Endothelial cell of umbilical vein (primary cell): ENCODE measurements at regions not wholly inside any gene's neighbourhood (a gene's known extent, or its start where the extent isn't known, plus 50 kb on each side); places are given as distances from the start of the nearest gene placed in this dataset.

Source experiments
- BruUV-seq: library from RNA; stranded (reverse); fragments of 400-500 nt; replicated peaks from 2 replicates; lab custom pipeline; 2021; lab: Mats Ljungman, UMichigan
- CTCF ChIA-PET: fragments of 300-600, 350-600 bp; sonication (Branson Sonifier 250); formaldehyde crosslinking; loops from one replicate; lab custom pipeline; 2021; ENCODE audit warnings: antibody characterized with exemption, inconsistent platforms; lab: Charles Lee
- POLR2A ChIA-PET: fragments of 300-600, 350-600 bp; sonication (Branson Sonifier 250); formaldehyde crosslinking; loops from one replicate; lab custom pipeline; 2021; ENCODE audit warnings: antibody characterized with exemption, inconsistent platforms; lab: Charles Lee
- DNase-seq: peaks from one replicate; pipeline ENCODE4 v3.0.0-alpha.2; 2011; ENCODE audit warnings: low read depth, low spot score
- FAIRE-seq: peaks from 2 replicates; lab custom pipeline; 2011; peaks lifted over from hg19 to GRCh38; lab: Jason Lieb, UNC
- H2AFZ ChIP-seq: 2 replicates; pipeline ENCODE4 v1.6.0; 2012; ENCODE audit warnings: low read depth, low read length, control low read depth, inconsistent platforms
- H3K27ac ChIP-seq: 2 replicates; pipeline ENCODE4 v1.5.1; 2011; ENCODE audit warnings: low read depth, mild to moderate bottlenecking, control low read depth, low read length, moderate library complexity; ENCODE audit not compliant: insufficient read depth
- H3K27me3 ChIP-seq, 2 experiments: 2 replicates each; pipeline versions ENCODE4 v1.6.0 to v1.6.1; 2011; ENCODE audit warnings: low read length in 2 of 2, mixed read lengths in 1 of 2; ENCODE audit not compliant: control insufficient read depth in 2 of 2, insufficient read depth in 2 of 2
- H3K36me3 ChIP-seq, 2 experiments: 2 replicates in 1 of 2; 3 replicates in 1 of 2; pipeline ENCODE4 v1.5.1; 2011; ENCODE audit warnings: low read length in 2 of 2, mild to moderate bottlenecking in 1 of 2, moderate library complexity in 1 of 2; ENCODE audit not compliant: control insufficient read depth in 2 of 2, insufficient read depth in 2 of 2; ENCODE audit errors: extremely low read depth in 1 of 2
- H3K4me1 ChIP-seq: 3 replicates; pipeline ENCODE4 v1.5.1; 2011; ENCODE audit warnings: mild to moderate bottlenecking, low read length; ENCODE audit not compliant: control insufficient read depth, insufficient read depth; ENCODE audit errors: extremely low read depth
- H3K4me2 ChIP-seq: 2 replicates; pipeline ENCODE4 v1.6.1; 2011; ENCODE audit warnings: low read length, control low read depth, mixed read lengths; ENCODE audit not compliant: insufficient read depth
- H3K4me3 ChIP-seq, 3 experiments: fragments of 200-600 bp in 1 of 3; sonication (generic), shearing (Covaris generic) in 1 of 3; replicated peaks in 1 of 3; 2 replicates each; pipeline ENCODE4 v1.5.1; 2011 to 2016; ENCODE audit warnings: control low read depth in 3 of 3, low read length in 3 of 3, mild to moderate bottlenecking in 2 of 3, inconsistent platforms in 1 of 3, low read depth in 1 of 3, moderate library complexity in 1 of 3; ENCODE audit not compliant: insufficient read depth in 1 of 3
- H3K79me2 ChIP-seq: 2 replicates; pipeline ENCODE4 v1.6.0; 2012; ENCODE audit warnings: low read length, inconsistent platforms; ENCODE audit not compliant: control insufficient read depth, insufficient read depth
- H3K9ac ChIP-seq: replicated peaks from 2 replicates; pipeline ENCODE3; 2011; ENCODE audit warnings: low read length, control low read depth; ENCODE audit not compliant: insufficient read depth; ENCODE audit errors: extremely low read depth
- H3K9me1 ChIP-seq: replicated peaks from 3 replicates; pipeline ENCODE4 v1.6.0; 2011; ENCODE audit warnings: mild to moderate bottlenecking, low read length; ENCODE audit not compliant: control insufficient read depth, insufficient read depth; ENCODE audit errors: extremely low read depth
- H3K9me3 ChIP-seq: replicated peaks from 2 replicates; pipeline ENCODE4 v1.5.1; 2012; ENCODE audit warnings: low read length, inconsistent platforms; ENCODE audit not compliant: control insufficient read depth, insufficient read depth
- H4K20me1 ChIP-seq: replicated peaks from 2 replicates; pipeline ENCODE3; 2011; ENCODE audit warnings: mild to moderate bottlenecking, low read length; ENCODE audit not compliant: control insufficient read depth, insufficient read depth; ENCODE audit errors: extremely low read depth
- EZH2 ChIP-seq: IDR thresholded peaks from 2 replicates; pipeline ENCODE4 v1.6.1; 2012; ENCODE audit warnings: borderline replicate concordance, low read depth, mild to moderate bottlenecking, moderate library complexity, low read length, inconsistent platforms; ENCODE audit not compliant: severe bottlenecking
- FOS ChIP-seq: IDR thresholded peaks from 2 replicates; pipeline ENCODE4 v1.6.1; 2011; ENCODE audit warnings: mild to moderate bottlenecking, low read length, moderate library complexity, borderline replicate concordance; ENCODE audit not compliant: insufficient read depth
- GATA2 ChIP-seq: IDR thresholded peaks from 2 replicates; pipeline ENCODE4 v1.7.0; 2011; ENCODE audit warnings: low read depth, mild to moderate bottlenecking, moderate library complexity, mixed read lengths, low read length; ENCODE audit not compliant: insufficient read length, insufficient read depth
- JUN ChIP-seq: IDR thresholded peaks from 2 replicates; pipeline ENCODE4 v1.6.1; 2011; ENCODE audit warnings: borderline replicate concordance, low read depth; ENCODE audit not compliant: insufficient read length, insufficient read depth
- MYC ChIP-seq: IDR thresholded peaks from one replicate; pipeline ENCODE4 v1.6.1; 2011; ENCODE audit warnings: mild to moderate bottlenecking, low read depth, low read length
- POLR2A ChIP-seq: IDR thresholded peaks from 2 replicates; pipeline ENCODE4 v1.6.1; 2012; ENCODE audit warnings: low read depth, mild to moderate bottlenecking, control low read depth, low read length
- POLR2AphosphoS5 ChIP-seq: IDR thresholded peaks from 2 replicates; pipeline ENCODE4 v1.6.1; 2012; ENCODE audit warnings: low read depth, mild to moderate bottlenecking, control low read depth, low read length, moderate library complexity; ENCODE audit not compliant: insufficient read depth
- dilution Hi-C: fragments of 300-500 bp; cut with MboI; formaldehyde crosslinking; loops from one replicate; pipeline ENCODE4 v1.15.0; 2019; ENCODE audit warnings: low sequenced_read_pairs; ENCODE audit not compliant: extremely low pct_ligation_motif_present
- intact Hi-C: fragments of 100-400 bp; cut with micrococcal nuclease; formaldehyde crosslinking; loops from one replicate; pipeline ENCODE4 v1.10.0; 2022
- TF ChIP-seq, protein P1 (sequence below), 2 donors: IDR thresholded peaks; 1 replicate in 1 of 2; 2 replicates in 1 of 2; pipeline ENCODE4 v1.5.1; 2011; ENCODE audit warnings: low read length in 2 of 2, mild to moderate bottlenecking in 2 of 2, moderate library complexity in 2 of 2, control low read depth in 1 of 2, inconsistent platforms in 1 of 2, low read depth in 1 of 2; ENCODE audit not compliant: insufficient read depth in 1 of 2; ENCODE audit errors: extremely low read depth in 1 of 2
- TF ChIP-seq, protein P2 (sequence below): IDR thresholded peaks from 2 replicates; pipeline ENCODE4 v1.6.1; 2011; ENCODE audit not compliant: insufficient read depth, insufficient read length

DNA sequence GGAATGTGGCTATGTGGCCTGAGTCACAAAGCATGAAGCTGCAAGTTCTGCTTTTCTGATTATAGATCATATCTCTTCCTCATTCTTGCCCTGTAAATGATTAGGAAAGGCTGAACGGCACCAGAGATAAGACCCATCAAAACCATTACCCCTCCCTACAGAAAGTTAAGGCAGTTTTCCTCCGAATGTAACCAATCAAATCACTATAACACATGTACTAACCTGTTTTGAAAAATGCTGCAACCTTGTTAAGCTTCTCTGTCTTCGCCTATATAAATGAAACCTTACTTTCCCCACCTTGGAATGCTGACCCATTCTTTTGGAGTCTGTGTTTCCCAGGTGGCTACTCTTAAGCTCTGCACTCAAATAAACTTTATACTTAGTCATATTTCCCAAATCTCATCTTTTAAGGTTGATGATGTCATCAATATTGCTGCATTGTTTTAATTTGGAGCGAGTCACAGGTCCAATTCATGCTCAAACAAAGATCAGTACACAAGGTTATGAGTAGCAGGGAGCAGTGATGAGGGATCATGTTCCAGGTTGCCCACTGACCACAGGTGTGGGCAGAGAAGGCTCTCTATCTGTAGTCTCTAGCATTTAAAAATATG is 662.3 kb downstream of the IRS1 start:
- DNase-seq (no peak), FAIRE-seq (no peak)
- CTCF ChIA-PET = no interaction called here

DNA sequence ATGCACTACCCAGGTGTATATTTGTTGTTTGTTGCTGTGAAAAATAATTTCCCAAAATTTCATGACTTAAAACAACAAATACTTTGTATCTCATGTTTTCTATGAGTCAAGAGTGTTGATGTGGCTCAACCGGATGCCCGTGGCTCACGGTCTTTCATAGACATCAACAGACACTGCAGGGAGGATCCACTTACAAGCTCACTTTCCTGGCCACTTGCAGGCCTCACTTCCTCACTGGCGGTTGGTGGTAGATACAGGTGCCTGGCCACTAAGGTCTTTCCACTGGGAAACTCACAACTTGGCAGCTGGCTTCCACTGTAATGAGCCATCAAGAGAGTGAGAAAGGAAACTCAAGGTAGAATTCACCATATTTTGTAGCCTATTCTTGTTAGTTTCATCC is 662.9 kb downstream of the IRS1 start:
- CTCF ChIA-PET = no interaction called here

More for the DNA sequence above, 662.3 kb downstream of the IRS1 start:
- Histone ChIP-seq H3K4me2 (no peak overlapping the region), H3K4me1 (no peaks in the 10 kb centered on the region), H3K27me3 (no peaks in the 10 kb centered on the region), H3K9me1 (no peaks in the 10 kb centered on the region), H3K79me2 (no peaks in the 10 kb centered on the region), H3K9ac (peak overlapping the region; percentile 9), H3K9me3 (no peaks in the 10 kb centered on the region), H2AFZ (no peak overlapping the region), H3K27ac (no peak overlapping the region), H3K4me3 (no peak overlapping the region), H4K20me1 (no peaks in the 10 kb centered on the region), H3K36me3 (no peaks in the 10 kb centered on the region)
- TF ChIP-seq EZH2 (no peak), JUN (peak; percentile 9)
- no TSS peak for BruUV-seq
- dilution Hi-C loops (no loop called here), intact Hi-C loops (no loop called here)
- POLR2A ChIA-PET = no interaction called here

More for the DNA sequence above, 662.9 kb downstream of the IRS1 start:
- Histone ChIP-seq H3K9me3 (no peaks in the 10 kb centered on the region), H3K4me1 (no peaks in the 10 kb centered on the region), H3K4me2 (no peak overlapping the region), H3K9me1 (no peaks in the 10 kb centered on the region), H3K36me3 (no peaks in the 10 kb centered on the region), H3K27ac (no peak overlapping the region), H2AFZ (no peak overlapping the region), H4K20me1 (no peaks in the 10 kb centered on the region), H3K4me3 (no peak overlapping the region), H3K79me2 (no peaks in the 10 kb centered on the region), H3K9ac (no peak overlapping the region), H3K27me3 (no peaks in the 10 kb centered on the region)
- POLR2A ChIA-PET = no interaction called here
- BruUV-seq = no TSS peak
- no peak for FAIRE-seq
- no peak for TF ChIP-seq EZH2
- no peak for TF ChIP-seq GATA2
- no peak for TF ChIP-seq POLR2A
- no peak for TF ChIP-seq MYC
- TF ChIP-seq JUN = no peak
- no peak for TF ChIP-seq POLR2AphosphoS5
- TF ChIP-seq, protein P1, sequence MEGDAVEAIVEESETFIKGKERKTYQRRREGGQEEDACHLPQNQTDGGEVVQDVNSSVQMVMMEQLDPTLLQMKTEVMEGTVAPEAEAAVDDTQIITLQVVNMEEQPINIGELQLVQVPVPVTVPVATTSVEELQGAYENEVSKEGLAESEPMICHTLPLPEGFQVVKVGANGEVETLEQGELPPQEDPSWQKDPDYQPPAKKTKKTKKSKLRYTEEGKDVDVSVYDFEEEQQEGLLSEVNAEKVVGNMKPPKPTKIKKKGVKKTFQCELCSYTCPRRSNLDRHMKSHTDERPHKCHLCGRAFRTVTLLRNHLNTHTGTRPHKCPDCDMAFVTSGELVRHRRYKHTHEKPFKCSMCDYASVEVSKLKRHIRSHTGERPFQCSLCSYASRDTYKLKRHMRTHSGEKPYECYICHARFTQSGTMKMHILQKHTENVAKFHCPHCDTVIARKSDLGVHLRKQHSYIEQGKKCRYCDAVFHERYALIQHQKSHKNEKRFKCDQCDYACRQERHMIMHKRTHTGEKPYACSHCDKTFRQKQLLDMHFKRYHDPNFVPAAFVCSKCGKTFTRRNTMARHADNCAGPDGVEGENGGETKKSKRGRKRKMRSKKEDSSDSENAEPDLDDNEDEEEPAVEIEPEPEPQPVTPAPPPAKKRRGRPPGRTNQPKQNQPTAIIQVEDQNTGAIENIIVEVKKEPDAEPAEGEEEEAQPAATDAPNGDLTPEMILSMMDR (IDR thresholded peaks at IDR 0.05; ENCODE audit: extremely low read depth in 1 of 2, insufficient read depth in 1 of 2, low read depth in 1 of 2, low read length in 2 of 2) = no peak
- TF ChIP-seq FOS = no peak
- TF ChIP-seq, protein P2, sequence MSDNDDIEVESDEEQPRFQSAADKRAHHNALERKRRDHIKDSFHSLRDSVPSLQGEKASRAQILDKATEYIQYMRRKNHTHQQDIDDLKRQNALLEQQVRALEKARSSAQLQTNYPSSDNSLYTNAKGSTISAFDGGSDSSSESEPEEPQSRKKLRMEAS = no peak
- intact Hi-C loops = no loop called here
- DNase-seq = no peak
- dilution Hi-C loops = no loop called here
